ENCODE measurements at regions not wholly inside any gene's neighbourhood (a gene's known extent, or its start where the extent isn't known, plus 50 kb on each side); places are given as distances from the start of the nearest gene placed in this dataset.

GRCh38 chr21:14734833-14735232 is 188.7 kb upstream of the SAMSN1 start:
- DNase-seq (ENCODE audit: low read depth in 4 of 4, low spot score in 1 of 4) = no peak

DNA sequence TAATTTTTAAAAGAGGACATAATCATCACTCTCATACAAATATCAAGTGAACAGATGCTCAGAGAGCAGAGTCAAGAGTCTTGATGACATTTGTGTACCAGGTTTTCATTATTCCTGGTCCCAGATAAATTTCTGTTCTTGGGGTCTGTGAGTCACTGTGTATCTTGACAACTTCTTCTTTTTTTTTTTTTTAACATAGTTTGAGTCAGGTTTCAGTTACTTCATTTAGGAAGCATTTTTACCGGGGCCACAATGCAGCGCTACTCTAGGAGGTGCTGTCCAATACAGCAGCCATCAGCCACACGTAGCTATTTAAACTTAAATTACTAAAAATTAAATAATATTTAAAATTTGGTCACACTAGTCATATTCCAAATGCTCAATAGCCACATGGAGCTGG is 188.1 kb upstream of the SAMSN1 start:
- DNase-seq (ENCODE audit: low read depth in 4 of 4, low spot score in 1 of 4) = no peak

DNA sequence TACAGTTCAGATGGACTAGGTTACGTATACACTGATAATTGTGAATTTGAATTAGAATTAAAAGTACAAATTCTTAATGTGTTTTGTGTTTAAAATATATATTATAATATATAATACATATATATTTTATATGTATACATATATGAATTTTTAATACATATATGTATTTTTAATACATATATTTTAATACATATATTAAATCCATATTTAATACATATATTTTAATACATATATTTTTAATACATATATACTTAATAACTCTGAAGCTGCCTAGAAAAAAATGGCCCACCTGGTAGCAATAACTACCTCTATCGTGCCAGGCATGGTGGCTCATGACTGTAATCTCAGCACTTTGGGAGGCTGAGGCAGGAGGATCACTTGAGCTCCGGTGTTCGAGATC is 179.1 kb upstream of the SAMSN1 start:
- no peak for DNase-seq (ENCODE audit: low read depth in 4 of 4, low spot score in 1 of 4)

DNA sequence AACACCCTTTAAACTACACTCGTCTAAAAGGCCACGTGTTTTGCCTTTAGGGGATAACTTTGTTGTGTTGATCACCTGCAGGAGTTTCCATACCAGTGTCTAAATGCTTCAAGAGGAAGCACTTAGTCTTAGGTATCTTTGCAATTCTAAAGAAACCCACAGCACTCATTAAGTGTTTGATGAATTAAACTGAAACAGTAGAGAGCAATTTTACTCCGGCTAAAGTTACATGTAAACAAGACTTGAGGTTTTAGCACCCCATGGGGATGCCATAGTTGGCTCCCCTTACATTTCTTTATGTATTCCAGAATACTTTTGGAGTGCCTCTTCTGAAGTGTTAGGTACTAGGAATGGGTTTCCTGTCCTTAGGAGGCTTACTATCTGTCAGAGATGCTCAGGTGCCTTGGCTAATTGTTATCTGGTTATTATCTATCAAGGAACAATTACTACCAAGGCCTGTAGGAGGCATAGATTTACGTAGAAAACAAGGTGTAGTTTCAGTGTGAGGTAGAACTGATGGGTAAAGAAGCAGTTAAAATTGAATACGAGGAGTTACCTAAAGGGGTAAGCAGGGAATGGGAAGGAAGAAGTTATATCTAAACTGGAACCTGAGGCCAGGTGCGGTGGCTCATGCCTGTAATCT is 176.8 kb upstream of the SAMSN1 start:
- no peak for DNase-seq (ENCODE audit: low read depth in 4 of 4, low spot score in 1 of 4)

DNA sequence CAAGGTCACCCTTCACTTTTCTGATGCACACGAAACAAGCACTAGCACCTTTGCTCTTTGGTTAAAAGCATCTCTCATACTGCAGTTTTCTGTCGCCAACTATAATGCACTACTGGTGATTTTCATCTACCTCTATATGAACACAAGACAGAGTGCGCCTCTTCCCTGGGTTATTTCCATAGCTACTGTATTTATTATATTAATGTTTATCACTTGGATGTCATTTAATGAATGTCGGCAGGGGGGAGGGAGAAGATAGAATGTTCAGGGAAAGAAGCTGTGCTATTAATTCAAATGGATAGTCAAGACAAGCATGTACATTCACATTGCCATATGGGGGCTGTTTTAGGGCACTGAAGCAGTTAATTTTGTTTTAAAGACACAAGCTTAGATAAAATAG is 174.1 kb upstream of the SAMSN1 start:
- no peak for DNase-seq (ENCODE audit: low read depth in 4 of 4, low spot score in 1 of 4)

DNA sequence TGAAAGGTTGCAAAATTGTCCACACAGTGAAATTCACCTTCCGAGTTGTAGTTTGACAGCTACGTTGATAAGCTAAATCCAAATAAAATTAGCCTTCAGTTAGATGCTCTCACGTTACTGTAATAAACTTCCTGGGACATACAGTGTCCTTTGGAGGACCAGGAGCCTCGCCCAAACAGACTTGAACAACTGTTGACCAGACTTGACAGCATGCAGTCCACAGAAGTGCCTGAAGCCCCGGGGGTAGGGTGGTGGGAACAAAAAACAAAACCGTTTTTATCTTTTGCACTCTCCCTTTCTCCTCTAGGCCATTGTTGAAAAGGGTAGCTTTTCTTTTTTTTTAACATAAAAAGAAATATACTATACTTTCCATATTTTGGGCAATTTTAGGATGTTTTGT is 172.8 kb upstream of the SAMSN1 start:
- no peak for DNase-seq (ENCODE audit: low read depth in 4 of 4, low spot score in 1 of 4)

- no peak for DNase-seq (ENCODE audit: low read depth in 4 of 4, low spot score in 1 of 4)
Measured at GRCh38 chr21:14716761-14717396, 170.8 kb upstream of the SAMSN1 start.

DNA sequence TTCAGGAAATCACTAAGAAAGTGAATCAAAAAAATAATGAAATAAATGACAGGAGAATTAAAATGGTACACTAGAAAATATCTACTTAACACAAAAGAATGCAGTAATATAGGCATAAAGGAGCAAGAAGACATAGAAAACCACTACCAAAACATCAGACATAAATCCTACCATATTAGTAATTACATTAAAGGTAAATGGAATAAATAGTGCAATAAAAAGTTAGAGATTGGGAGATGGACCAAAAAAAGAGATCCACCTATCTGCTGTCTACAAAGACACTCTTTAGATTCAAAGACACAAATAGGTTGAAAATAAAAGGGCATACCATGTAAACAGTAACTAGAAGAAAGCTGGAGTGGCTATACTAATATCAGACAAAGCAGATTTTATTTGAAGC is 167.0 kb upstream of the SAMSN1 start:
- DNase-seq (ENCODE audit: low read depth in 4 of 4, low spot score in 1 of 4) = no peak

DNA sequence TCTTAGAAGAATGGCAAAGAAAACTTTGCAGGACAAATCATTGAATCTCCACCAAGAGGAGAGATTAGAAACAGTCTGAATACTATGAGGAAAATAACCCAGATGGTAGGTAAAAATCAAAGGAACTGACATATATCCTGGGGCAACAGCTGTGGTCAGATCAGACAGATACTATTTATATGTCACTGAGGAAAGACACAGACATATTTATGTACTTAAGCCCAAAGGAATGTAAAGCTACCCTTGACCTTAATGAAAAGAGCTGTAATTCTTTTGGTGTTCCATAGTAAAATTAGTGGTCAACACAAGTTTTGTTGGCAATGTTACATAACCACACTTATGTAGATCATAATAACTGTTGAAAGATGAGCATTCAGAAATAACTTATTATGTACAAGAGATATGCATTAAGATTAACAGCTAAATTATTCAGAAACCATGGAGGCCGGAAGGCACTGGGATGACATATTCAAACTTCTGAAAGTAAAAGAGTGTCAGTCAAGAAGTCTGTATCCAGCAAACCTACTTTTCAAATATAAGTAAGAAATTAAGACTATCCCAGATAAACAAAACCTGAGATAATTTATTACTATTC is 166.1 kb upstream of the SAMSN1 start:
- no peak for DNase-seq (ENCODE audit: low read depth in 4 of 4, low spot score in 1 of 4)

- DNase-seq (ENCODE audit: low read depth in 4 of 4, low spot score in 1 of 4) = no peak
Measured at GRCh38 chr21:14711287-14711686, 165.2 kb upstream of the SAMSN1 start.

DNA sequence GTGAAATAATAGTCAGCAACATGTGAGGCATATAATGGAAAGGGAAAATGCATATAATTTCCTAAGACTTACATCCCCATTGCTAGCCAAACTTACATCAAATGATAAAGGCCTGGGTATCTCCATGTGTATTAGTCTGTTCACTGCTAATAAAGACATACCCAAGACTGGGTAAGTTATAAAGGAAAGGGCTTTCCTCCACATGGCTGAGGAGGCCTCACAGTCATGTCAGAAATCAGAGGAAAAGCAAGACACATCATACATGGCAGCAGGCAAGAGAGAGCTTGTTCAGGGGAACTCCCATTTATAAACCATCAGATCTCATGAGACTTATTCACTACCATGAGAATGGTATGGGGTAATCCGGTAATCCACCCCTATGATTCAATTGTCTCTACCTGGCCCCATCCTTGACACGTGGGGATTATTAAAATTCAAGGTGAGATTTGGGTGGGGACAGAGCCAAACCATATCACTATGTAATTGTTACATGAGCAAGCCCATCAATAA is 161.5 kb upstream of the SAMSN1 start:
- no peak for DNase-seq (ENCODE audit: low read depth in 4 of 4, low spot score in 1 of 4)

- DNase-seq (ENCODE audit: low read depth in 4 of 4, low spot score in 1 of 4) = no peak
Measured at GRCh38 chr21:14706712-14707510, 160.8 kb upstream of the SAMSN1 start.

- no peak for DNase-seq (ENCODE audit: low read depth in 4 of 4, low spot score in 1 of 4)
Measured at GRCh38 chr21:14699433-14700407, 153.6 kb upstream of the SAMSN1 start.

DNA sequence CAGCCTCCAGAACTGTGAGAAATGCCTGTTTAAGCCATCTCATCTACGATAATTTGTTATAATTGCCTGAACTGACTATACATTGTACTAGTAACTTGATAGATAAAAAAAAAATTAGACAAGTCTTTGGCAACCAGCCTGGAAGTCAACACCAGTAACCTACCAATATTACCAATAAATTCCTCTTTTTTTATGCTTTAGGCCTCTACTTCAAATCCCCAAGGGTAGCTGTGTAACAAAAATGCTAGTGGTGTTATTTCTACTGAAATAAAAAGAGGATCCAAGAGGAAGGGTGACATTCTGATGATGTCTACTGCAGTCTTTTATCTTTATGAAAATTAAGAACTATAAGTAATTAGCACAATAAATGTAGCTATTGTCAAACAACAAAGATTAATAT is 151.7 kb upstream of the SAMSN1 start:
- no peak for DNase-seq (ENCODE audit: low read depth in 4 of 4, low spot score in 1 of 4)

DNA sequence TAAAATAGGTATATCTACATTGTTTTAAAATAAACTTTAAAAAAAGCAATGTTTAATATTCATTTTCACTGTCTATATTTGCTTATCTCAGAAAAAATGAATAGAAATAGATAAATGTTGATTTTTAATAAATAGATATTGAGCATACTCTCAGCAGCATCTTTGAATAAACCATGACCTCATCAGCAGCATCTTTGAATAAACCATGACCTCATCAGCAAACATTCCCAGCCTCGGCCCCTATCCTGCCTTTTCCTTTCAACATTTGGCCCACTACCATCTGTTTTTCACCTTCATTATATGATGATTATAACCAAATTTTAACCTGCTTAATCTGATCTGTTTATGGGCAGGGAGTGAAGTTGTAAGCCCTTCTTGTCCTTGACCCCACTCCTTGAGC is 148.7 kb upstream of the SAMSN1 start:
- DNase-seq (ENCODE audit: low read depth in 4 of 4, low spot score in 1 of 4) = no peak

- DNase-seq (ENCODE audit: low read depth in 4 of 4, low spot score in 1 of 4) = no peak
Measured at GRCh38 chr21:14693997-14694396, 147.9 kb upstream of the SAMSN1 start.

DNA sequence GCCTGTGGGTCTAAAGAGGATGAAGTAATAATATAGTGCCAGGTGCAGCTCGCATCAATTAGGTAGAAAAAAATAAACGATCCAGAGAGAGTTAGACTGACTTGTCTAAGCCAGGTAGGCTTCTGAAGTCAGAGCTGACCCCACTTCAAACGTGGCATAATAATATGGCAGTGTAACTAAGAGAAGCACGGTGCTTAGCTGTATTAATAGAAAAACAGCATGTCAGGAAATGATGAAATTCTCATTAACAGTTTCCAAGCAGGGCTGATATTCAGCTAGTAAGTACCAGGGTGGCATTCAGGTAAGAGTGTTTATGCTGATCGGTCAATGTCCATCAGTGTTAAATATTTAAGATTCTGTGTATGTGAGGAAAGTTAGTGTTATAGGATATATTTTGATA is 145.8 kb upstream of the SAMSN1 start:
- DNase-seq (ENCODE audit: low read depth in 4 of 4, low spot score in 1 of 4) = no peak

DNA sequence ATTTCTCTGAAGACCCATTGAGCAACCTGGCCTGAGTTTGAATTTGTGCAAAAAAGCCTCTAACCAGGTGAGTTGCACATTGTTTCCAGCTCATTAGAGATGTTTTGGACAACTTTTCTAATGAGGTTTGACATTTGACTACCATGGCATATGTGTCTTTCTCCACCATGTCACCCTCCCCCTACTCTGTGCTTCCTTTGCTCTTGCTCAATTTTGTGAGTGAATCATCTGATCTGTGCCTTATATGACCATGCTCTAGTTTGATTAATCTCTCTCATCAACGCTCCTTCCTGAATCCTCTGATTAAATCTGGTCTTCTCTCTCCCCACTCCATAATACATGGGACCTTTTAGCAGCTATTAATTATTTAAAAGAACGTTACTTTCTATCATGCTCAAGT is 144.8 kb upstream of the SAMSN1 start:
- DNase-seq (ENCODE audit: low read depth in 4 of 4, low spot score in 1 of 4) = no peak

- no peak for DNase-seq (ENCODE audit: low read depth in 4 of 4, low spot score in 1 of 4)
Measured at GRCh38 chr21:14688936-14689335, 142.8 kb upstream of the SAMSN1 start.

- no peak for DNase-seq (ENCODE audit: low read depth in 4 of 4, low spot score in 1 of 4)
Measured at GRCh38 chr21:14688412-14688811, 142.3 kb upstream of the SAMSN1 start.

DNA sequence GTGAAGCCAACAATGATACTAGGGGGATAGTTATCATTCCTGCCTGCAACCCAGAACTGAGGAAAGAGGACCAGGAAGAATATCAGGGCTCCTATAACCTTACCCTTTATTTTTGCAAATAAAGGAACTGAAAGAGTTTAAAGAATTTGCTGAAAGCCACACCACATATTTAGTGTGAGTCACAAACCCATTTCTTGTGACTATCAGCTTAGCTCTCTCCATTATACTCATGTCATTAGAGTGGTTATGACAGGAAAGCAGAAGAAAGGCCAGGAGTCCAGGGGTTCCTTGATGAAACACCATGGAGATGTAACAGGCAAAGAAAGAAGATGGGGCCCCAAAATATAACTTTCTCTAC is 141.1 kb upstream of the SAMSN1 start:
- no peak for DNase-seq (ENCODE audit: low read depth in 4 of 4, low spot score in 1 of 4)

All from stimulated activated CD4-positive, alpha-beta T cell treated with anti-CD3 and anti-CD28 coated beads, Interleukin-1b, Interleukin-23, amount 100 ng/mL, for 24 hours (primary cell).